ENCODE measurements at regions not wholly inside any gene's neighbourhood (a gene's known extent, or its start where the extent isn't known, plus 50 kb on each side); places are given as distances from the start of the nearest gene placed in this dataset.
"Not testable (repeated sequence)": the region's sequence is repeated elsewhere in the genome, so short reads cannot be mapped to it uniquely, and the experiment has no call there.

DNA sequence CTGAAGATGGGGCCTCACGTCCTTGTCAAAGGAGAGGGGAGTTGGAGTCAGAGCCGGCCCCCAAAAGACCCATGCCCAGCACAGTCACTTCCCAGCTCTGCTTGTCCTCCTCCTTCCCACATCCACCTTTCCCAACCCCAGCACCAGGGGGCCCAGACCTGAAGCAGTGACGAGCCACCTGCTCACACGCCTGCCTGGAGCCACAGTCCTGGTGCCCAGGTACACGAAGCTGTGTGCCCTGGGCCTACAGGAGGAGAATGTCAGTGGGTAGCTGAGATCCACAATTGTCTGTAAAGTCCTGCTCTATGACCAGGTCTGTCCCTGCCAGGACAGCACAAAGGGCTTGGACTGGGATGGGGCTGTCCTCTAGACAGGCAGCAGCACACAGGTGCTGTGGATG, 126.8 kb upstream of the PZP start:
- H3K4me3 Mint-ChIP-seq: no peak overlapping the region
- H3K4me1 Mint-ChIP-seq (ENCODE audit: low read depth): peaks cover 15% of the 10 kb centered on the region
- H3K27ac Mint-ChIP-seq: no peak overlapping the region
- peaks cover 8% of the 10 kb centered on the region for H3K9me3 Mint-ChIP-seq
- no peaks in the 10 kb centered on the region for H3K27me3 Mint-ChIP-seq (ENCODE audit: low read depth)
- H3K36me3 Mint-ChIP-seq (ENCODE audit: low read depth): peaks cover 9% of the 10 kb centered on the region

DNA sequence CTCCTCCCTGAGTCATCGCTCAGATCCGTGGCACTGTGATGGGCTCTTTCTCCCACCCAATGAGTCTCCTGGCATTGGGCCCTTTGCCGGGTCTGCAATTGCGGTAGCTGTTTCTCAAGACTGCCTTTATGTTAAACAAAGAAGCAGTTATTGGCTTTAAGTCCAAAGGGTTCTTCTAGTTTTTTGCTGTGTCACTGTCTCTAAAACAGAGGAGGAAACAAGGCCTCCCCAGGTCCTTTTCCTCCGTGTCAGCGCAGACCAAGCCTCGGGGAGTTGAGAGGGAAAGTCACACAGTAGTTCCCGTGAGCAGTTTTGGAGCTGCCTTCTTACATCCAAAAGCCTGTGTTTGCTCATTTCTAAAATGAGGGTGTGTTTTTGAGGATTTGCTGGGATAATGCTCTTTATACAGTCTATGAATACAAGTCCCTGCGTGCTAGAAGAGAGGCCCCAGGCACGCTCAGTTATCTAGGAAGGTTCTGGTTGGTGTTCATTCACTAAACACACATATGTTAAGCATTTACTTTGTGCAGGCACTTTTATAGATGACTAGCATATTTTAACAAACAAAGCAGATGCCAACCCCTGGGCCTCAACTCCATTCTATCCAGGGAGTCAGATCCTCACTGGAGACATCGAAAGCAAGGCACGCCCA, 126.0 kb upstream of the PZP start:
- H3K4me1 Mint-ChIP-seq (ENCODE audit: low read depth): peaks cover 15% of the 10 kb centered on the region
- peaks cover 8% of the 10 kb centered on the region for H3K9me3 Mint-ChIP-seq
- H3K4me3 Mint-ChIP-seq: no peak overlapping the region
- peaks cover 9% of the 10 kb centered on the region for H3K36me3 Mint-ChIP-seq (ENCODE audit: low read depth)
- no peaks in the 10 kb centered on the region for H3K27me3 Mint-ChIP-seq (ENCODE audit: low read depth)
- no peak overlapping the region for H3K27ac Mint-ChIP-seq

DNA sequence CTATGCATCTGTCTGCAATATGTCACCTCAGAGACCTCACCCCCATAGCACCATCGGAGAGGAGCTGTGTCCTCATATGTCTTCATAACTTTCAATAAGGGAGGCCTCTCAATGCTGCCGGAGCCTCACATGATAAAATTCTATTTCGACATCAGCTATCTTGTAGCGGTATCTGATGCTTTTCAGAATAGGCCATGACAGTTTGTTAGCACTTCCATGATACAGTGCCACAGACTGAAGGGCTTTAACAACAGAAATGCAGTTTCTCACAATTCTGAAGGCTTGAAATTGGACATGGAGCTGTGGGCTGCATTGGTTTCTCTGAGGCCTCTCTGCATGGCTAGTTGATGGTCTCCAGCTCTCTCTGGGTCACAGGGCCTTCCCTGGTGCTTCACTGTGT, 125.0 kb upstream of the PZP start:
- H3K4me1 Mint-ChIP-seq (ENCODE audit: low read depth): peaks cover 16% of the 10 kb centered on the region
- no peak overlapping the region for H3K27ac Mint-ChIP-seq

DNA sequence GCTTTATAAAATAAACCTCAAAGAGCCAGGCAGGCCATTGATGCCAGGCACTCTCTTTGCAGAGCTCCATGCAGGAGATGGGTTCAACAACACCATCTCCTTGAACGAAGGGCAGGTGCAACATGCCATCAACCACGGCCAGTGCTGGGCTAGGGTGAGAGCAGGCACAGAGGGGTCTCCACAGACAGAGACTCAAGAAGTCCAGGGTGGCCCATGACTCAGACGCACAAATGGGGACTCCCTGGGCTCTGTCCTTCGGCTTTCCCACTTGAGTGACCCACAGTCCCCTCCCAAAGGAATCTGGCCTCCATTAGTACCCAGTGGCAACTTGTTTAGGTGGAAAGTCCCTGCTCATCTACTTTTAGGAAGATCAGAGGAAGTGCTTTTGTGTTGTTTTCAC, 124.4 kb upstream of the PZP start:
- no peaks in the 10 kb centered on the region for H3K27me3 Mint-ChIP-seq (ENCODE audit: low read depth)
- no peak overlapping the region for H3K4me3 Mint-ChIP-seq
- peaks cover 18% of the 10 kb centered on the region for H3K4me1 Mint-ChIP-seq (ENCODE audit: low read depth)
- H3K27ac Mint-ChIP-seq: no peak overlapping the region
- H3K9me3 Mint-ChIP-seq: peaks cover 6% of the 10 kb centered on the region
- peaks cover 8% of the 10 kb centered on the region for H3K36me3 Mint-ChIP-seq (ENCODE audit: low read depth)

More for the DNA sequence above, 125.0 kb upstream of the PZP start:
- H3K4me3 Mint-ChIP-seq: no peak overlapping the region
- H3K36me3 Mint-ChIP-seq (ENCODE audit: low read depth): peaks cover 9% of the 10 kb centered on the region
- peaks cover 8% of the 10 kb centered on the region for H3K9me3 Mint-ChIP-seq
- H3K27me3 Mint-ChIP-seq (ENCODE audit: low read depth): no peaks in the 10 kb centered on the region

DNA sequence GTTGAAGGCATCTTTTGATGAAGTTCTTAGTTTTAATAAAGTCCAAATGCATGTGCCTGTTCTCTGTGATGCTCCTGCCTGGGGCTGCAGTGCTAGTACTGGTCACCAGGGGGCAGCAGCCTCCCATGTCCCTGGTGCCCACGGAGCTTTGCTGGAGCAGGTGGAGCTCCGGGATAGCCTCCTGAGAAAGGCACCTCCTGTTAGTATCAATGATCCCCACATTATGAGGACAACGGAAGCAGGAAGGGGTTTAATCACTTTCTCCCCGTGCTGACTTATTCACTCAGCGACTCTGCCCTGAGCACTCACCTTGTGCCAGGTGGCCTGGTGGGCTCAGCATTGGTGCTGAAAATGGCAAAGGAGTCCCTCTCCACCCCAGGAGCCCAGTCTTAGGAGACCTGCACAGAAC, 123.0 kb upstream of the PZP start:
- Mint-ChIP-seq H3K9me3 (peaks cover 2% of the 10 kb centered on the region), H3K27ac (no peak overlapping the region), H3K36me3 (ENCODE audit: low read depth) (peaks cover 5% of the 10 kb centered on the region), H3K4me1 (ENCODE audit: low read depth) (peaks cover 23% of the 10 kb centered on the region), H3K4me3 (no peak overlapping the region), H3K27me3 (ENCODE audit: low read depth) (no peaks in the 10 kb centered on the region)

DNA sequence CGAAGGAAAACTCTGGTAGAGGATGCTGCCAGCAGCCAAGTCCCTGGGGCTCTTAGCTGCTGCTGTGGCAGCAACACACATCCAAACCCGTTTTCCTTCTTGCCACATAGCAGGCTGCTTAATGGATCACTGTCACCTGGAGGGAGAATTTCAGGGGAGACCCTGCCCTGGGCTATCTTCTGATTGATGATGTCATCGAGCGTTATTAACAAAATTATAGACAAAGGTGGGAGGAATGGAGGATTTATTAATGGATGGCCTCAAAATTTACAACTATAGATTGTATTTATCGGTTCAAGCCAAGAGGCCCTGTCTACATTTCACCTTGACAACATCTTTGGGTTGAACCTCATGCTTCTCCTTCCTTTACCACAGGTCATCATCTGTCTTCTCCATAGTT, 120.8 kb upstream of the PZP start:
- peaks cover 22% of the 10 kb centered on the region for H3K4me1 Mint-ChIP-seq (ENCODE audit: low read depth)

DNA sequence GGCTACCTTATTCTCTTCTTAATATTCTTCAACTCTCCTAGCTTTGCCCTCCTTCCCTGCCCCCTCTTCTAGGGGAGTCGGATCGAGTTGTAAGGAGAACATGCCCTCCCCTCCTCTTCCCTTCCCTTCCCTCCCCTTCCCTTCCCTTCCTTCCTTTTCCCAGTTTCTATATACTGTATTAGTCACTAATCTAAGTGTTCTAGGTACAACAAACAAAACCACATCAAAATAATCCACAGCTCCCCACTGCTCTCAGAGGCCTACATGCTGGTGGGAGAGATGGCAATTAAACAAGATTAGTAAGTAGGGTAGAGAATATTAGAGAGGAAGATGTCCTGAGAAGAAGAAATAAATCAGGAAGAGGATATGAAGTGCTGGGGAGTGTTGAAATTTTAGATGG, 119.9 kb upstream of the PZP start:
- peaks cover 18% of the 10 kb centered on the region for H3K4me1 Mint-ChIP-seq (ENCODE audit: low read depth)
- peaks cover 4% of the 10 kb centered on the region for H3K36me3 Mint-ChIP-seq (ENCODE audit: low read depth)
- no peak overlapping the region for H3K4me3 Mint-ChIP-seq
- no peak overlapping the region for H3K27ac Mint-ChIP-seq
- no peaks in the 10 kb centered on the region for H3K27me3 Mint-ChIP-seq (ENCODE audit: low read depth)
- H3K9me3 Mint-ChIP-seq: no peaks in the 10 kb centered on the region

More for the DNA sequence above, 120.8 kb upstream of the PZP start:
- Mint-ChIP-seq H3K4me3 (no peak overlapping the region), H3K27ac (no peak overlapping the region), H3K27me3 (ENCODE audit: low read depth) (no peaks in the 10 kb centered on the region), H3K36me3 (ENCODE audit: low read depth) (peaks cover 4% of the 10 kb centered on the region), H3K9me3 (no peaks in the 10 kb centered on the region)

DNA sequence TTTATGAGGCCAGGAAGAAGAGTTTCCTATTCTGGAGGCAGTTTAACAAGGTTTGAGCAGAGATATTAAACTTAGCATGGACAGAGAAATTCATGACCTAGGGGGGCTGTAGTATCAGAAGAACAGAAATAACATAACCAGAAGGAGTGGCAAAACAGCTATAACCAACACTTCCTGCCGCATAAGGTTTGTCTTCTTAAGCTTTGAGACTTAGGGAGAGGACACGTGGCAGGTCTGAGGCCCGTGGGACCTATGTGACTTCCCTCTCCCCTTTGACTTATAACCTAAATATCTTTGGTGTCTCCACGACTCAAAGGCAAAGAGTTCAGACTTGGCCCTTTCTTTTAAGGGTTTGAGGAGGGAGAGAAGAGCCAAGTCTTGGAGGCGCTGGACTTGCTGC, 119.1 kb upstream of the PZP start:
- no peak overlapping the region for H3K4me3 Mint-ChIP-seq
- H3K27me3 Mint-ChIP-seq (ENCODE audit: low read depth): no peaks in the 10 kb centered on the region
- H3K36me3 Mint-ChIP-seq (ENCODE audit: low read depth): peaks cover 4% of the 10 kb centered on the region
- no peaks in the 10 kb centered on the region for H3K9me3 Mint-ChIP-seq
- H3K27ac Mint-ChIP-seq: no peak overlapping the region
- peaks cover 14% of the 10 kb centered on the region for H3K4me1 Mint-ChIP-seq (ENCODE audit: low read depth)

DNA sequence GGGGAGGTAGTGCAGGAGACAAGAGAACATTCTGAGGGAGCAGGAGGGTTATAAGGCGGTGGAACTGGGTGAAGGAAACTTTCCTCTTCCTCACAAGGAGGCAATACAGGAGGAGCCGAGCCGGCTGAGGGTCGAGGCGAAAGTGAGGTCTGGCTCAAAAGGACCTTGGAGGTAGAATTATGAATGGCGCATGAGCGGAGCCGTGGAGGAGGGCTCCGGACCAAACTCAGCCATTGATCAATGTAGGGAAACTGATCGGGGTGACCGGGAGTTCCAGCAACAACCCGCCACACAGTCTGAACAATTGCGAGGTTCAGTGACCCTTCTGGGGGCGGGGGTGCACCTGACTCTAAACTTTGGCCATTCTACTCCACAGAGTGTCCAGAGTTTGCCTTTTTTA, 118.7 kb upstream of the PZP start:
- not testable (repeated sequence) for H3K36me3 Mint-ChIP-seq (ENCODE audit: low read depth); H3K4me3 Mint-ChIP-seq; H3K9me3 Mint-ChIP-seq; H3K27ac Mint-ChIP-seq; H3K27me3 Mint-ChIP-seq (ENCODE audit: low read depth)
- peaks cover 14% of the 10 kb centered on the region for H3K4me1 Mint-ChIP-seq (ENCODE audit: low read depth)

DNA sequence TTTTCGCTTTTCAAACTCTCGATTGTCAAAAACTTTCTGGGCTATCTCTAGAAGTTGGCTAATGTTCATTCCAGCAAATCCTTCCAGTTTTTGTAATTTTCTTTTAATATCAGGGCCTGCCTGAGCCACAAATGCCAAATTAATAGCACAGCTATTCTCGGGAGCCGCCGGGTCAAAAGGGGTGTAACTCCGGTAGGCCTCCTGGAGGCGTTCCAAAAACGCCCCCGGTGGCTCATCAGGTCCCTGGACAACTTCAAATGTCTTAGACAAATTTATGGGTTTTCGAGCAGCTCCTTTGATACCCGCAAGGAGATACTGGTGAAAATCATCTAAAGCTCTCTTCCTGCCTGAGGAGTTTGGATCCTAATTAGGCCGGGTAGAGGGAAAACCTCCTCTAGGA, 117.9 kb upstream of the PZP start:
- H3K4me3 Mint-ChIP-seq: no peak overlapping the region
- H3K27me3 Mint-ChIP-seq (ENCODE audit: low read depth): no peaks in the 10 kb centered on the region
- H3K27ac Mint-ChIP-seq: no peak overlapping the region
- peaks cover 10% of the 10 kb centered on the region for H3K4me1 Mint-ChIP-seq (ENCODE audit: low read depth)
- H3K9me3 Mint-ChIP-seq: no peaks in the 10 kb centered on the region
- peaks cover under 1% of the 10 kb centered on the region for H3K36me3 Mint-ChIP-seq (ENCODE audit: low read depth)

DNA sequence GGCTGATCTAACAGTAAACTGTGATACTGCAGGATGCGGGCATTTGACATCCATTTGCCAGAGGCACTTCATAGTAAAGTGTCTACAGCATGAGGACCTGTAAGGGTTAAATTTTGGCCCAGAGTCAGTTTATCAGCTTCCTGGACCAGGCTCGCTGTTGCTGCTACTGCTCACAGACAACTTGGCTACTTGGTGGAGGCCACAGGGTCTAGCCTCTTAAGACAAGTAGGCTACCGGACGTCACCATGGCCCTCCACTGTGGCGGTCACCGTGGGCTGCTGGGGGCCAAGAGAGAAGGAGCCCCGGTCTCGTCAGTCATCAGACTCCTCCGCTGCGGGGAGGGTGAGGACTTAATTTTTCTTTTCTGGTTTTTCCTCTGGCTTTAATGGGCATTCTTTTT, 117.3 kb upstream of the PZP start:
- H3K9me3 Mint-ChIP-seq: no peaks in the 10 kb centered on the region

DNA sequence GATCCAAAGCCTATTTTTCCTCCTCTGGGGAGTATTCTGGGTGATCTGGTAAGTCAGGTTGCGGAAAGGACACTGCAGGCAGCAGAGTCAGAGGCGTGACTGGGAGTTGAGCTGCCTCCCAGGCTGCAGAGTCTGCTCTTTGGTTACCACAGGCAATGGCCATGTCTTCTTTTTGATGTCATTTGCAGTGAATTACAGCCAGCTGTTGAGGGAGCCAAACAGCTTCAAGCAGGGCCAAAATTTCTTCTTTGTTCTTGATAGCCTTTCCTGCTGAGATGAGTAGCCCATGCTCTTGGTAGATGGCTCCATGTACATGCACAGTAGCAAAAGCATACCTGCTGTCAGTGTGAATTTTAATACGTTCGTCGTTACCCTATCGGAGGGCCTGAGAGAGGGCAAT, 116.6 kb upstream of the PZP start:
- Mint-ChIP-seq H3K4me1 (ENCODE audit: low read depth) (peaks cover 9% of the 10 kb centered on the region), H3K36me3 (ENCODE audit: low read depth) (no peaks in the 10 kb centered on the region), H3K4me3 (no peak overlapping the region), H3K27me3 (ENCODE audit: low read depth) (no peaks in the 10 kb centered on the region), H3K9me3 (no peaks in the 10 kb centered on the region), H3K27ac (no peak overlapping the region)

More for the DNA sequence above, 117.3 kb upstream of the PZP start:
- Mint-ChIP-seq H3K27me3 (ENCODE audit: low read depth) (no peaks in the 10 kb centered on the region), H3K4me3 (no peak overlapping the region), H3K4me1 (ENCODE audit: low read depth) (peaks cover 9% of the 10 kb centered on the region), H3K27ac (no peak overlapping the region), H3K36me3 (ENCODE audit: low read depth) (no peaks in the 10 kb centered on the region)

DNA sequence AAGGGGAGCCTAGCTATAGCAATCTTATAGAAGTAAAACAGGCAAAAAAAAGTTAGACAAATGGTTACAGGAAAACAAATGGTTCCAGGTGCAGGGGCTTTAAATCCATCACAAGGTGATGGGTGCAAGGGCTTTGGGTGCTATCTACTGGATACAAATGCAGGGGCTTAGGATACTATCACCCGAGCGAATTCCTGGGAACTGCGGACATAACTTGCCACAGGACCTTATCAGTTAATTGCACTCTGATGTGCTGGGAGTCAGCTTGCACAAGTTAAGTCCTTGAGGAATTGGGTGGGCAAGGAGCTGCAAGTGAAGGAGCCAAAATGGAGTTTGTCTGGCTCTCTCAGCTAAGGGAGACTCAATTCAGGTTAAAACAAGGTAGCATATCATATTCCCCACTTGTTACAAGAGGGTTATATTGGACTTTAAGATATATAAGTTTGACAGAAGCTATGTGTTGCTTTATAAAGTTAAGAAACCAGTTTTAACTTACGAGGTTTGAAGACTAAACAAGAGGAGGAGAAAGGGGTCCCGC, 115.0 kb upstream of the PZP start:
- H3K4me3 Mint-ChIP-seq: no peak overlapping the region
- H3K27me3 Mint-ChIP-seq (ENCODE audit: low read depth): no peaks in the 10 kb centered on the region
- peaks cover 9% of the 10 kb centered on the region for H3K4me1 Mint-ChIP-seq (ENCODE audit: low read depth)
- H3K27ac Mint-ChIP-seq: no peak overlapping the region
- no peaks in the 10 kb centered on the region for H3K9me3 Mint-ChIP-seq
- no peaks in the 10 kb centered on the region for H3K36me3 Mint-ChIP-seq (ENCODE audit: low read depth)

DNA sequence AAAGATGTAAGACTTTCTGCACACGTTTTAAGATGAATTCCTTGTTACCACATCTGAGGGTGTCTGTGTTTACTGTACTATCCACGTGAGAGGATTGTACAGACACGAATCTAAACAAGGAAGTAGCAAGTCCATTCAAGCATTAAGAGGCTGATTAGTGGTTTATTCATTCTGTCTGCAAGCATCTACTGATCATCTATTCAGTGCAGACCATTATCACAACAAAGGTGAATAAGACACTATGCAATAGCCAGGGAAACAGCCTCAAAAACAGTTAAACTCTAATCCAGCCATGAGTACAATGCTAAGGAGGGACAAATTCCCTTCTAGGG, 111.6 kb upstream of the PZP start:
- H3K36me3 Mint-ChIP-seq (ENCODE audit: low read depth): no peaks in the 10 kb centered on the region

DNA sequence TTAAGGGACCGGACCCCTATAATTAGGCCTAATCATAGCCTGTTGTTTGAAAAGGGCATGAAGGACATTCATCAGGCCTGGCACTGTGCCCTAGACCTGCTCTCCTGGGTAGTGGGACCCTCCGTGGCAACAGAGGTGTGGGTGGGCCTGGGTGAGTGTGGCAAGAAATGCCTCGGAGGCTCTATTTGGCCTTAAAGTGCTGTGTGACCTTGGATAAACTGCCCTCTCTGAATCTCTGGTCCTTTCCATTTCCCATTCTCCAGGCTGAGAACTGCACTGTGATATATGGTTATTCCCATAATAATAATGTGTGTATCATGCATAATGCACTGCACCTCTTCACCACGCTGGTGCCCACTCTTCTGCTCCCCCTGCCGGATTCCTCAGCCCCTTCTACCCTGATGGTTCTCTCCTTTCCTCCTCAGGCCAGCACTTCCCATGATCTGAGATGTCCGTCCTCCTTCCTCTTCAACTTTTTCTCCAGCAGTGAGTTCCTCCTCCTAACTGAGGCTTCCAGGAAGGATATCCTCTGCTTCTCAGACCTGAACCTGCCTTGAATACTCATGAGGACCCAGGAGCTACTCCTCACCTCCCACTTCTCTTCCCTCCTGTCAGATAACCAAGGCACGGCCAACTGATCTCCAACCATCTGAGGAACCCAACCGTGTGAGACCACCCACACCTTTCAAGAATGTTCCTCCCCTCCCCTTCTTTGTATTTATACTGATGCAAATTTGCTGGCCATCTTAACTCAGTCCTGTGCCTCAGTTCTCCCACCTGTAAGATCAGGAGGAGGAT, 111.0 kb upstream of the PZP start:
- Mint-ChIP-seq H3K4me1 (ENCODE audit: low read depth) (peaks cover 2% of the 10 kb centered on the region), H3K27ac (no peak overlapping the region), H3K9me3 (no peaks in the 10 kb centered on the region), H3K36me3 (ENCODE audit: low read depth) (no peaks in the 10 kb centered on the region), H3K27me3 (ENCODE audit: low read depth) (no peaks in the 10 kb centered on the region), H3K4me3 (no peak overlapping the region)

More for the DNA sequence above, 111.6 kb upstream of the PZP start:
- no peak overlapping the region for H3K27ac Mint-ChIP-seq
- H3K27me3 Mint-ChIP-seq (ENCODE audit: low read depth): no peaks in the 10 kb centered on the region
- no peaks in the 10 kb centered on the region for H3K9me3 Mint-ChIP-seq
- peaks cover 2% of the 10 kb centered on the region for H3K4me1 Mint-ChIP-seq (ENCODE audit: low read depth)
- H3K4me3 Mint-ChIP-seq: no peak overlapping the region

Data from T-helper 1 cell treated with Interleukin-12 subunit alpha and Interleukin-12 subunit beta and Interleukin-4 antibody, amounts not matched to agents 30 μg/mL and 1 μg/mL, for 36 hours (primary cell).